NCI-H2196 treated with DMSO at 0.1 percent for 48 hours (cell line): ENCODE measurements at regions not wholly inside any gene's neighbourhood (a gene's known extent, or its start where the extent isn't known, plus 50 kb on each side); places are given as distances from the start of the nearest gene placed in this dataset.

ENCODE experiments used
- DNase-seq: peaks from one replicate; lab custom pipeline; 2025; ENCODE audit not compliant: unreplicated experiment; lab: John Stamatoyannopoulos, UW

- DNase-seq = no peak
These were observed 119.1 kb upstream of the NCK2 start for GRCh38 chr2:105625632-105626031.

- DNase-seq = no peak
These were observed 123.7 kb upstream of the NCK2 start for GRCh38 chr2:105621038-105621437.

GRCh38 chr2:105618351-105618659 is 126.4 kb upstream of the NCK2 start:
- DNase-seq = no peak

- DNase-seq = peak; percentile 30
These were observed 126.9 kb upstream of the NCK2 start for GRCh38 chr2:105617631-105618350.

GRCh38 chr2:105615305-105615704 is 129.4 kb upstream of the NCK2 start:
- no peak for DNase-seq

GRCh38 chr2:105611811-105612424 is 132.8 kb upstream of the NCK2 start:
- no peak for DNase-seq

GRCh38 chr2:105611333-105611637 is 133.4 kb upstream of the NCK2 start:
- no peak for DNase-seq

GRCh38 chr2:105610576-105611332 is 134.0 kb upstream of the NCK2 start:
- peak; percentile 47 for DNase-seq

GRCh38 chr2:105609746-105610402 is 134.8 kb upstream of the NCK2 start:
- DNase-seq = no peak

- peak; percentile 26 for DNase-seq
These were observed 136.7 kb upstream of the NCK2 start for GRCh38 chr2:105607920-105608504.

- DNase-seq = no peak
These were observed 138.6 kb upstream of the NCK2 start for GRCh38 chr2:105606081-105606480.

- DNase-seq = no peak
These were observed 139.8 kb upstream of the NCK2 start for GRCh38 chr2:105604938-105605337.

- no peak for DNase-seq
These were observed 143.5 kb upstream of the NCK2 start for GRCh38 chr2:105600949-105601794.

- DNase-seq = no peak
These were observed 144.1 kb upstream of the NCK2 start for GRCh38 chr2:105600602-105600948.

- DNase-seq = no peak
These were observed 144.7 kb upstream of the NCK2 start for GRCh38 chr2:105600037-105600442.

- no peak for DNase-seq
These were observed 145.6 kb upstream of the NCK2 start for GRCh38 chr2:105598829-105599698.

GRCh38 chr2:105597806-105598803 is 146.6 kb upstream of the NCK2 start:
- no peak for DNase-seq

GRCh38 chr2:105597011-105597805 is 147.5 kb upstream of the NCK2 start:
- DNase-seq = no peak
